CD4-positive, alpha-beta T cell (primary cell): ENCODE measurements at regions not wholly inside any gene's neighbourhood (a gene's known extent, or its start where the extent isn't known, plus 50 kb on each side); places are given as distances from the start of the nearest gene placed in this dataset.

Experiments used
- ATAC-seq: fragments of 200-7000 bp; cut with Tn5 transposase; one replicate; pipeline ENCODE4 v1.10.0; 2022; ENCODE audit warnings: mild to moderate bottlenecking; ENCODE audit not compliant: poor library complexity
- CTCF ChIA-PET: fragments of 350-600 bp; sonication (Branson Sonifier 250); formaldehyde crosslinking; loops from one replicate; lab custom pipeline; 2021; ENCODE audit warnings: antibody characterized with exemption, inconsistent platforms; lab: Charles Lee
- POLR2A ChIA-PET: fragments of 350-600 bp; sonication (Branson Sonifier 250); formaldehyde crosslinking; loops from one replicate; lab custom pipeline; 2021; ENCODE audit warnings: antibody characterized with exemption, inconsistent platforms; lab: Charles Lee
- DNase-seq, 14 experiments: peaks; one replicate each; pipeline ENCODE4 v3.0.0-alpha.2; 2013 to 2020; ENCODE audit warnings: mixed read lengths in 2 of 14
- H3K27ac ChIP-seq, 2 donors: one replicate each; pipeline versions ENCODE4 v1.5.1 to v1.7.0; 2013; ENCODE audit warnings: low read length in 2 of 2, low read depth in 1 of 2, mild to moderate bottlenecking in 1 of 2
- H3K27me3 ChIP-seq, 2 experiments: 1 replicate in 1 of 2; 2 replicates in 1 of 2; pipeline versions ENCODE4 v1.6.1 to v1.7.0; 2013; ENCODE audit warnings: low read length in 2 of 2, control low read depth in 1 of 2, mild to moderate bottlenecking in 1 of 2, moderate library complexity in 1 of 2; ENCODE audit not compliant: insufficient read depth in 2 of 2, control insufficient read depth in 1 of 2
- H3K36me3 ChIP-seq: one replicate; pipeline ENCODE4 v1.6.1; 2013; ENCODE audit warnings: low read length, control low read depth; ENCODE audit not compliant: insufficient read depth
- H3K4me1 ChIP-seq: one replicate; pipeline ENCODE4 v1.6.1; 2013; ENCODE audit warnings: low read length, control low read depth; ENCODE audit not compliant: insufficient read depth
- H3K4me3 ChIP-seq: one replicate; pipeline ENCODE4 v1.5.1; 2013; ENCODE audit warnings: mild to moderate bottlenecking, low read length, moderate library complexity
- H3K9me3 ChIP-seq, 2 experiments: 1 replicate in 1 of 2; 2 replicates in 1 of 2; pipeline versions ENCODE4 v1.6.1 to v1.7.0; 2013; ENCODE audit warnings: low read length in 2 of 2, mild to moderate bottlenecking in 2 of 2, control low read depth in 1 of 2, moderate library complexity in 1 of 2; ENCODE audit not compliant: control insufficient read depth in 1 of 2, insufficient read depth in 1 of 2
- H3K27ac Mint-ChIP-seq: one replicate; pipeline ENCODE4 v1.8.0; 2020; ENCODE audit warnings: mixed read lengths
- H3K27me3 Mint-ChIP-seq: one replicate; pipeline ENCODE4 v1.8.0; 2021; ENCODE audit warnings: mixed read lengths
- H3K36me3 Mint-ChIP-seq: one replicate; pipeline ENCODE4 v1.8.0; 2021; ENCODE audit warnings: low read depth, mixed read lengths
- H3K4me1 Mint-ChIP-seq: one replicate; pipeline ENCODE4 v1.8.0; 2021; ENCODE audit warnings: low read depth, mixed read lengths
- H3K4me3 Mint-ChIP-seq: one replicate; pipeline ENCODE4 v1.8.0; 2020; ENCODE audit warnings: mild to moderate bottlenecking, mixed read lengths
- H3K9me3 Mint-ChIP-seq: one replicate; pipeline ENCODE4 v1.8.0; 2020; ENCODE audit warnings: mixed read lengths
- CTCF ChIP-seq: fragments of 200-600 bp; IDR thresholded peaks from one replicate; pipeline ENCODE4 v1.8.0; 2022; ENCODE audit warnings: antibody characterized with exemption, mild to moderate bottlenecking
- intact Hi-C, 2 experiments: fragments of 100-400 bp; cut with DNase I in 1 of 2; cut with micrococcal nuclease in 1 of 2; formaldehyde crosslinking; loops; one replicate each; pipeline versions ENCODE4 v1.15.1 to v1.9.0; 2023 to 2025; cut with DNase I, micrococcal nuclease

- peaks cover 15% of the 10 kb centered on the region for H3K27me3 Mint-ChIP-seq
- Histone ChIP-seq H3K27me3 (no peaks in the 10 kb centered on the region), H3K9me3 (no peaks in the 10 kb centered on the region), H3K27ac (no peak overlapping the region), H3K4me1 (no peaks in the 10 kb centered on the region), H3K4me3 (no peak overlapping the region), H3K36me3 (no peaks in the 10 kb centered on the region)
- DNase-seq = no peak
- no peak for ATAC-seq
- H3K9me3 Mint-ChIP-seq = no peaks in the 10 kb centered on the region
- no peak for TF ChIP-seq CTCF
- H3K4me3 Mint-ChIP-seq = no peak overlapping the region
- no peaks in the 10 kb centered on the region for H3K36me3 Mint-ChIP-seq
- POLR2A ChIA-PET = no interaction called here
- H3K27ac Mint-ChIP-seq = no peak overlapping the region
- H3K4me1 Mint-ChIP-seq = no peaks in the 10 kb centered on the region
- CTCF ChIA-PET = no interaction called here
- intact Hi-C loops = no loop called here
Observed at GRCh38 chr6:71396410-71396801, 107.8 kb downstream of the OGFRL1 start.

- Mint-ChIP-seq H3K4me3 (no peak overlapping the region), H3K9me3 (no peaks in the 10 kb centered on the region), H3K36me3 (no peaks in the 10 kb centered on the region), H3K27me3 (peaks cover 8% of the 10 kb centered on the region), H3K27ac (no peak overlapping the region), H3K4me1 (no peaks in the 10 kb centered on the region)
- H3K4me1 ChIP-seq = no peaks in the 10 kb centered on the region
- ATAC-seq (no peak), DNase-seq (no peak)
- no peaks in the 10 kb centered on the region for H3K27me3 ChIP-seq
- intact Hi-C loops = loop anchor here in 1 of 2 experiments (2.0 kb wide), 1 partner anchor 18 kb away; no protein-coding TSS in a partner anchor
- no peak for TF ChIP-seq CTCF
- no peak overlapping the region for H3K4me3 ChIP-seq
- no peak overlapping the region for H3K27ac ChIP-seq
- H3K9me3 ChIP-seq = no peaks in the 10 kb centered on the region
- ChIA-PET CTCF (no interaction called here), POLR2A (no interaction called here)
- H3K36me3 ChIP-seq = no peaks in the 10 kb centered on the region
Observed at GRCh38 chr6:71399279-71399678, 110.7 kb downstream of the OGFRL1 start.

- H3K4me1 Mint-ChIP-seq = no peaks in the 10 kb centered on the region
- intact Hi-C loops = no loop called here
- no peak for TF ChIP-seq CTCF
- H3K9me3 ChIP-seq = no peaks in the 10 kb centered on the region
- H3K4me1 ChIP-seq = no peaks in the 10 kb centered on the region
- H3K9me3 Mint-ChIP-seq = no peaks in the 10 kb centered on the region
- no peak overlapping the region for H3K4me3 Mint-ChIP-seq
- no peaks in the 10 kb centered on the region for H3K36me3 ChIP-seq
- peaks cover 16% of the 10 kb centered on the region for H3K27me3 Mint-ChIP-seq
- H3K36me3 Mint-ChIP-seq = no peaks in the 10 kb centered on the region
- H3K27ac Mint-ChIP-seq = no peak overlapping the region
- ChIA-PET POLR2A (no interaction called here), CTCF (no interaction called here)
- no peaks in the 10 kb centered on the region for H3K27me3 ChIP-seq
- ATAC-seq (no peak), DNase-seq (no peak)
- no peak overlapping the region for H3K4me3 ChIP-seq
- no peak overlapping the region for H3K27ac ChIP-seq
Observed at GRCh38 chr6:71400852-71401251, 112.2 kb downstream of the OGFRL1 start.
